KMS-11 (cell line): ENCODE measurements at regions not wholly inside any gene's neighbourhood (a gene's known extent, or its start where the extent isn't known, plus 50 kb on each side); places are given as distances from the start of the nearest gene placed in this dataset.
A peak's percentile ranks its signal among the peaks of the same experiment; 100 is the strongest.

Experiments used
- H2AFZ ChIP-seq: fragments of 200-600 bp; sonication (generic); 2 replicates; pipeline ENCODE4 v1.6.1; 2016; ENCODE audit warnings: antibody characterized with exemption, mixed run types, low read depth
- H3K27ac ChIP-seq: fragments of 200-600 bp; sonication (generic); 2 replicates; pipeline ENCODE4 v1.6.1; 2016; ENCODE audit warnings: mild to moderate bottlenecking, mixed run types
- H3K27me3 ChIP-seq: fragments of 200-600 bp; sonication (generic); 2 replicates; pipeline ENCODE4 v1.6.1; 2017; ENCODE audit warnings: mild to moderate bottlenecking, low read depth, mixed run types, moderate library complexity; ENCODE audit not compliant: insufficient read depth
- H3K36me3 ChIP-seq: fragments of 200-600 bp; sonication (generic); 2 replicates; pipeline ENCODE4 v1.6.1; 2017; ENCODE audit warnings: mild to moderate bottlenecking, mixed run types; ENCODE audit not compliant: insufficient read depth
- H3K4me1 ChIP-seq: fragments of 200-600 bp; sonication (generic); 2 replicates; pipeline ENCODE4 v1.6.1; 2016; ENCODE audit warnings: mild to moderate bottlenecking, low read depth, mixed run types; ENCODE audit not compliant: poor library complexity, severe bottlenecking
- H3K4me2 ChIP-seq: fragments of 200-600 bp; sonication (generic); 2 replicates; pipeline ENCODE4 v1.7.0; 2016; ENCODE audit warnings: mild to moderate bottlenecking, mixed run types
- H3K4me3 ChIP-seq: fragments of 200-600 bp; sonication (generic); IDR thresholded peaks from 2 replicates; pipeline ENCODE4 v1.6.1; 2017; ENCODE audit warnings: low read depth, low read length, mixed read lengths; ENCODE audit not compliant: insufficient read depth
- H3K79me2 ChIP-seq: fragments of 200-600 bp; sonication (generic); 2 replicates; pipeline ENCODE4 v1.6.1; 2016; ENCODE audit warnings: low read depth, mixed run types; ENCODE audit not compliant: insufficient read depth
- H3K9ac ChIP-seq: fragments of 200-600 bp; sonication (generic); 2 replicates; pipeline ENCODE4 v1.6.1; 2016; ENCODE audit warnings: mild to moderate bottlenecking, mixed run types
- H4K20me1 ChIP-seq: fragments of 200-600 bp; sonication (generic); 2 replicates; pipeline ENCODE4 v1.6.1; 2016; ENCODE audit warnings: mild to moderate bottlenecking, mixed run types; ENCODE audit not compliant: insufficient read depth
- TF ChIP-seq, protein P1 (sequence below): fragments of 200-600 bp; sonication (generic); conservative IDR thresholded peaks from 2 replicates; pipeline ENCODE4 v1.6.1; 2017; ENCODE audit warnings: low read depth, mild to moderate bottlenecking, antibody characterized with exemption, low read length, moderate library complexity, mixed read lengths

DNA sequence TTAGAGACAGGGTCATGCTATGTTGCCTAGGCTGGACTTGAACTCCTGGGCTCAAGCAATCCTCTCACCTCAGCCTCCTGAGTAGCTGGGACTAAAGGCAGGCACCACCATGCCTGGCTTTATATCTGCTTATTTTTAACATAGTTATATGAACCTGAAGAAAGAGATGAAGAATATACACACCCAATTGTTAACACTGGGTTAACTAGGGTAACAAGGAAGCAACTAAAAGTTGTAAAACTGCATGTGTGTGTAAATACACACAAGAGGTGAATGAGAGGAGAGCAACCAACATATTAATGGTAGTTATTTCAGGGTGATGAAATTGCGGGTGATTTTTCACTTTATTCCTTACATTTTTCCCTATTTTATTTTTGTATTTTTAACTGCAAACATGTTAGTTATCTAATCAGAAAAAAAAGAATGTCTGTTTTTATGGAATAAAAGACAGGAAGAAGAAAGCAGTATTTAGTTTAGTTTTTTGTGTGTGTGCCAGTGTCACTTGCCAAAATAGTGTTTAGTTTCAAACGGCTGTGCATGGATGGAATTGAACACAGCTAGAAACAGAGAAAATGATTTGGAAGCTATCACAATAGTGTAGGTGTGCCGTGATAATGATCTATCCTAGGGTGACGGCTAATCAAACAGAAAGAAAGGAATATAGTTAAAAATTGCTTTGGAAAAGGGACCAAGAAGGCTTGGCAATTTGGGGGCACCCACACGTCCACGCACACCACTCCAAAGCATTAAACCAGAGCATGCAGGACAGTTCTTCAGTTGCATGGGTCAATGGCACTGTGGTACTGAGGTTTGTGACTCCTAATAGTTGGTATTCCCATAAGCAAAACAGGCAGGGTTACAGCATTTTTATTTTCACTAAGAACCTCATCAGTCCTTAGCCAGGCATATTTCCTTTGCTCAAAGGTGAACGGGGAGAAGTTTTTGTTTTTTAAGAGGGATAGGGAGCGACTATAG is 89.1 kb upstream of the KLHL13 start:
- H3K27me3 ChIP-seq = no peaks in the 10 kb centered on the region
- H3K4me2 ChIP-seq = no peak overlapping the region
- no peaks in the 10 kb centered on the region for H3K36me3 ChIP-seq
- no peaks in the 10 kb centered on the region for H3K79me2 ChIP-seq
- no peak overlapping the region for H3K9ac ChIP-seq
- no peak overlapping the region for H3K27ac ChIP-seq
- TF ChIP-seq, protein P1, sequence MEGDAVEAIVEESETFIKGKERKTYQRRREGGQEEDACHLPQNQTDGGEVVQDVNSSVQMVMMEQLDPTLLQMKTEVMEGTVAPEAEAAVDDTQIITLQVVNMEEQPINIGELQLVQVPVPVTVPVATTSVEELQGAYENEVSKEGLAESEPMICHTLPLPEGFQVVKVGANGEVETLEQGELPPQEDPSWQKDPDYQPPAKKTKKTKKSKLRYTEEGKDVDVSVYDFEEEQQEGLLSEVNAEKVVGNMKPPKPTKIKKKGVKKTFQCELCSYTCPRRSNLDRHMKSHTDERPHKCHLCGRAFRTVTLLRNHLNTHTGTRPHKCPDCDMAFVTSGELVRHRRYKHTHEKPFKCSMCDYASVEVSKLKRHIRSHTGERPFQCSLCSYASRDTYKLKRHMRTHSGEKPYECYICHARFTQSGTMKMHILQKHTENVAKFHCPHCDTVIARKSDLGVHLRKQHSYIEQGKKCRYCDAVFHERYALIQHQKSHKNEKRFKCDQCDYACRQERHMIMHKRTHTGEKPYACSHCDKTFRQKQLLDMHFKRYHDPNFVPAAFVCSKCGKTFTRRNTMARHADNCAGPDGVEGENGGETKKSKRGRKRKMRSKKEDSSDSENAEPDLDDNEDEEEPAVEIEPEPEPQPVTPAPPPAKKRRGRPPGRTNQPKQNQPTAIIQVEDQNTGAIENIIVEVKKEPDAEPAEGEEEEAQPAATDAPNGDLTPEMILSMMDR = no peak
- H4K20me1 ChIP-seq = no peaks in the 10 kb centered on the region
- no peaks in the 10 kb centered on the region for H3K4me1 ChIP-seq
- no peak overlapping the region for H2AFZ ChIP-seq
- H3K4me3 ChIP-seq = no peak overlapping the region

DNA sequence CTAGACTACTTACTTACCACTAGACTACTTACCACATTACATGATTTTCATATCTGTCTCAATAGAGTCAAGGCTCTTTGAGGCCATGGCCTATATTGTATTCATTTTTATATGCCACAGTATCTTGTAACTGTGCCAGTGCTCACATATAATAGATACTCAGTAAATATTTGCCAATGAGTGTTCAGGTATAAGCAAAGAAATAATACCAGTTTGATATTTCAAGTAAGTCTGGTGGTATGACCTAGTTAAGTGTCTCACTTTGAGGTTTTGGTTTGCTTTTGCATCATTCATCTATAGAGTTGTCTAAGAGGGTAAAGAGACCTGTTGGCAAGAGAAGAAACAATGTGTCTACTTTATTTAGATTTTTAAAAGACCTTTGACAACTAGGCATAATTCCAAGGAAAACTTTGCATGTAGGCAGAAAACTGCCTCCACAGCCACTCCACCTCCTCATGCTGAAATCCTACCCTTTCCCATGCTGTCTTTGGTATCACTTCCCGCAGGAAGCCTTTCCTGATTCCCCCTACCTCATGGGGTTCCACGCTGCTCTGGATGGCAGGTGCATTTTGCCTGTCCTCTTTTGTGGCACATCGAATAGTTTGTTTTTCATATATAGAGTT is 91.3 kb upstream of the KLHL13 start:
- H3K36me3 ChIP-seq = no peaks in the 10 kb centered on the region
- peaks cover 10% of the 10 kb centered on the region for H3K4me1 ChIP-seq
- no peak overlapping the region for H3K4me3 ChIP-seq
- no peak overlapping the region for H3K4me2 ChIP-seq
- no peaks in the 10 kb centered on the region for H3K27me3 ChIP-seq
- H3K9ac ChIP-seq = no peak overlapping the region
- H4K20me1 ChIP-seq = no peaks in the 10 kb centered on the region
- TF ChIP-seq, protein P1 = no peak
- H3K27ac ChIP-seq = no peak overlapping the region
- H3K79me2 ChIP-seq = no peaks in the 10 kb centered on the region
- H2AFZ ChIP-seq = no peak overlapping the region

DNA sequence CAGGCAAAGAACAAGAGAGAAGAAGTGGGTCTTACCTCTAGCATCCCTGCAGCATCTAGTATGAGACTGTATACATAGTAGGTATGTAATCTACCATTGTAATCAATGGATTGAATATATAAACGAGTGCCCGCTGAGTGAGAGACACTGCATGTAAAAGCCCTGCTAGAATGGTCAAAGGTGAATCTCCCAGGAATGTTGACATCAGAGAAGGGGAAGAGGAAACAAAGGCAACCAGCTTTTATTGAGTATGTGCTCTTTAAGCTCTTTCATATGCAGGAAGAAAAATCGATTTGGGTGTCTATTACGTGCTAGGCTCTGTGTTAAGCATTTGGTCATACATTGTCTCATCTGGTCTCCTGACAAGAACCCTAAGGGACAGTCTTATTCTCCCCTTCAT is 91.9 kb upstream of the KLHL13 start:
- Histone ChIP-seq H3K79me2 (no peaks in the 10 kb centered on the region), H3K9ac (no peak overlapping the region), H4K20me1 (no peaks in the 10 kb centered on the region), H2AFZ (no peak overlapping the region), H3K4me3 (no peak overlapping the region), H3K4me1 (peaks cover 15% of the 10 kb centered on the region), H3K27ac (no peak overlapping the region), H3K27me3 (no peaks in the 10 kb centered on the region), H3K36me3 (no peaks in the 10 kb centered on the region), H3K4me2 (no peak overlapping the region)
- TF ChIP-seq, protein P1 = no peak

DNA sequence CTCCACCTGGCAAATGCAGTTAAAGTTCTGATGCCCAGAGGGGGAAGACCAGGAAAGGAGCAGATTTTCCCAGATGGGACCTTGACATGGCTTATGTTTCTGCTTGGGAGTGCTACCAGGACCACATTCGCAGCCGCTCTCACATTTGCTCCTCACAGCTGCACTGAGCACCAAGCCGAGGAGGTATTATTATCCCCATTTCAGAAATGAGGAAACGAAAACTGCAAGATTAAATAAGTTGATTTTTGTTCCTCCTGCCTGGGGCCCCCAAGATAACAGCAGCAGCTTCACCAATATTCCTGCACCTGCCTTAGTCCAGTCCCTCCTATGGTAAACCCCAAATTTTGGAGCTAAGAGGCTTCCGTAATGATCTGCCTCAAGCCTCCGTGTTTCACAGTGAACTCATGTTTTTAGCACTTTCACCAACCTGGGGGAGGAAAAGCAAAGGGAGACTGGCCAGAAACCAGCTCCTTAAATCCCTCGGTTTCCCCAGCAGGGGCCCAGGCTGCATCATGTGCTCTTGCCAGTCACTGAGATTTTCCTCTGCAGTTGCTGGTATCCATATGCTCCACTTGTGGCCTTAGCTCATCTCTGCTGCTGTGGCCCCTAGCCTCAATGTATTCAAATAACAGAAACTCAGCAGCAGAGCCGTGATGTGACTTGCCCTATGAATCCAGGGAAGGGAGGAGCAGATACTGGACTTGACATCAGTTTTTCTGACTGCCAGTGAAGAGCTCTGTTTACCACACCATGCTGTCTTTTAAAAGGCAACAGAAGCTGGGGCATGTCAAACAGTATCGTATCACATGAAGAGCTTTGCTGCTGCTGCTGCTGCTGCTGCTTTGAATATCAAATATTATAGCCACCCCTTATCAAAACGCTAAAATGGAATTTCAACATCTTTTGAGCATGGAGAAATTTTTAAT is 95.5 kb upstream of the KLHL13 start:
- no peaks in the 10 kb centered on the region for H3K27me3 ChIP-seq
- H3K4me2 ChIP-seq = peak overlapping the region; percentile 61
- H3K79me2 ChIP-seq = no peaks in the 10 kb centered on the region
- peak overlapping the region; percentile 44 for H2AFZ ChIP-seq
- no peak overlapping the region for H3K9ac ChIP-seq
- H3K36me3 ChIP-seq = no peaks in the 10 kb centered on the region
- H3K4me1 ChIP-seq = peaks cover 23% of the 10 kb centered on the region
- H3K27ac ChIP-seq = peak overlapping the region; percentile 24; the same call in 1 of the 2 replicates
- TF ChIP-seq, protein P1 = no peak
- H3K4me3 ChIP-seq = no peak overlapping the region
- no peaks in the 10 kb centered on the region for H4K20me1 ChIP-seq
